Retinal pigment epithelial cell (primary cell): ENCODE measurements at regions not wholly inside any gene's neighbourhood (a gene's known extent, or its start where the extent isn't known, plus 50 kb on each side); places are given as distances from the start of the nearest gene placed in this dataset.
"Not testable (repeated sequence)": the region's sequence is repeated elsewhere in the genome, so short reads cannot be mapped to it uniquely, and the experiment has no call there.

Source experiments
- DNase-seq: peaks from one replicate; pipeline ENCODE4 v3.0.0-alpha.2; 2010; ENCODE audit warnings: low read depth
- H3K4me3 ChIP-seq: 2 replicates; pipeline ENCODE4 v1.5.1; 2011; ENCODE audit warnings: mild to moderate bottlenecking, low read length, control low read depth, moderate library complexity
- TF ChIP-seq, protein P1 (sequence below): conservative IDR thresholded peaks from 2 replicates; pipeline ENCODE4 v1.5.1; 2011; ENCODE audit warnings: low read depth, low read length, control low read depth, inconsistent platforms

DNA sequence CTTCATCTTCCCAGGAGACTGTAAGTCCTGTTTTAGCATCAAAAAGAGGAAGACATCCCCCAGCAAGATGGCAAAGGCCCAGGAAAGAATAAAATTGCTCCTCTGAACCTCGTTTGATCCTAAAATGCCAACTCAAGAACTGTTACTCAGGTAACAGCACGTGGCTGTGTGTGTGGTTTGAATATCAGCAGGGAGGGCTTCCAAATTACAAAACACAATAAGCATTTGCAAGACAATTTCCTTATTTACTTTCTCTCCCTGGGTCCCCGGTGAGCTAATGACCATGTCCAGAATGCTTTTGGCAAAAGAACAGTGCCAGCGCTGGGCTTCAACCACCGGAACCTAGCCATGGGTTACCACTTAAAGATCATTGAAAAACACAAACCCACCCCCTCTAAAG, 163.6 kb downstream of the C1D start:
- TF ChIP-seq, protein P1, sequence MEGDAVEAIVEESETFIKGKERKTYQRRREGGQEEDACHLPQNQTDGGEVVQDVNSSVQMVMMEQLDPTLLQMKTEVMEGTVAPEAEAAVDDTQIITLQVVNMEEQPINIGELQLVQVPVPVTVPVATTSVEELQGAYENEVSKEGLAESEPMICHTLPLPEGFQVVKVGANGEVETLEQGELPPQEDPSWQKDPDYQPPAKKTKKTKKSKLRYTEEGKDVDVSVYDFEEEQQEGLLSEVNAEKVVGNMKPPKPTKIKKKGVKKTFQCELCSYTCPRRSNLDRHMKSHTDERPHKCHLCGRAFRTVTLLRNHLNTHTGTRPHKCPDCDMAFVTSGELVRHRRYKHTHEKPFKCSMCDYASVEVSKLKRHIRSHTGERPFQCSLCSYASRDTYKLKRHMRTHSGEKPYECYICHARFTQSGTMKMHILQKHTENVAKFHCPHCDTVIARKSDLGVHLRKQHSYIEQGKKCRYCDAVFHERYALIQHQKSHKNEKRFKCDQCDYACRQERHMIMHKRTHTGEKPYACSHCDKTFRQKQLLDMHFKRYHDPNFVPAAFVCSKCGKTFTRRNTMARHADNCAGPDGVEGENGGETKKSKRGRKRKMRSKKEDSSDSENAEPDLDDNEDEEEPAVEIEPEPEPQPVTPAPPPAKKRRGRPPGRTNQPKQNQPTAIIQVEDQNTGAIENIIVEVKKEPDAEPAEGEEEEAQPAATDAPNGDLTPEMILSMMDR, result no peak
- no peak for DNase-seq
- no peak overlapping the region for H3K4me3 ChIP-seq

DNA sequence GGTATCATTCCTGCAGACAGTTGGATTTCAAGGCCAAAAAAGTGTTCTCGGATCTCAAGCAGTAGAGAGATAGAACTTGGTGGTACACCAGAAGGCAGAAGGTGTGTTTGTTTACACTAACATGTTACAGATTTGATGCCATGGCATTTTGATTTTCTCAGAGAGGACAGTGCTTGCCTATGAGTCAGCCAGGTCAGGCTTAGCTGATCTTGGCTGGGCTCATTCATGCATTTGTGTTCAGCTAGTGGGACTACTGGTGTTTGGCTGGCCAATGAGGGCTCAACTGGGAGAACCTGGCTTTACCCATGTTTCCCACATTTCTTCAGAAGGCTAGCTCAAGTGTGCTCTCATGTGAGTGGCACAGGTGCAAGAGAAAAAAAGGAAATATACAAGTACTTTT, 162.0 kb downstream of the C1D start:
- DNase-seq, result no peak
- no peak overlapping the region for H3K4me3 ChIP-seq
- TF ChIP-seq, protein P1, result no peak

DNA sequence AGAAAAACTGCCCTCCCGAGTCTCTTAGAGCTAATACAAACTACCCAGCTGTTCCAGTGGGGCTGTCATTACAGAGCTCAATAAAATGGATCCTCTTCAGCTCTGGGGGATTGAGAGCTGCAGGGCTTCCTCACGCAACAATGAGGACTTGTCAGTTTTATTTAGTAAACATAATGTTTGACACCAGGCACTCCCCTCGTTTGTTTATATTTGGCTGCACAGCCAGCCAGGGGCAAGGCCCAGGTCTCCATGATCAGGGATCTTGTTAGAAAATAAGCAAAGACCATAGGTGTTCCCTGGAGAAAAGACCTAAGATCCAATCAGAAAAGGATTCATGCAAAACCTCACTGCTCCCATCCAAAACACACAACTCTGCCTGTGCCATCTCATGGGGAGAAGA, 158.2 kb downstream of the C1D start:
- no peak overlapping the region for H3K4me3 ChIP-seq
- DNase-seq, result no peak
- TF ChIP-seq, protein P1, result no peak

DNA sequence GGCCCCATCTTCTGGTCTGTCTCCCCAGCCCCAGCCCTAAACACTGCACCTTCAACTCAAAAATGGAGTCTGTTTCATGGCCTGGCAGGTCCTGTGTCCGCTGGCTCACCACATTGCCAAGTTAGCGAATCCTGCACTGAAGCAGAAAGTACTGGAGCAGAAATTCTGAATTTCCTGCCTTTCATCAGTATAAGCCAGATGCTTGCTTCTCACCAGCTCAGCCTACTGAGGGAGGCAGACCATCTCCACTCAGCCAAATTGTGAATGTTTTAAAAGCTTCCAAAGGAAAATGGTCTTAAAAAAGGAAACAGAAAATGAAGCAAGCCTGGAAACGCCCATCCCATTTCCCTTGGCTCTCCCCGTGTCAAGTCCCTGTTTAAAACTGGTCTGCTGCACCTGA, 157.8 kb downstream of the C1D start:
- H3K4me3 ChIP-seq, result no peak overlapping the region
- TF ChIP-seq, protein P1, result no peak

DNA sequence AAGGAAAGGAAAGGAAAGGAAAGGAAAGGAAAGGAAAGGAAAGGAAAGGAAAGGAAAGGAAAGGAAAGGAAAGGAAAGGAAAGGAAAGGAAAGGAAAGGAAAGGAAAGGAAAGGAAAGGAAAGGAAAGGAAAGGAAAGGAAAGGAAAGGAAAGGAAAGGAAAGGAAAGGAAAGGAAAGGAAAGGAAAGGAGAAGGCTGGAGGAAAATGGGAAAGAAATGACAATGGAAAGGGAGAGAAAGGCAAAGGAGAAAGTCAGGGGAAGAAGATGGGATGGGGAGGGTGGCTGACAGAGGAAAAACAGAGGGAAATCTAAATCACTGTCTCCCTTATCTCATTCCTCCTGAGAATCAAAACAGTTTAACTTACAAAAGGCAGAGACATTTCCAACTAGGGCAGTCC, 156.3 kb downstream of the C1D start:
- not testable (repeated sequence) for H3K4me3 ChIP-seq, DNase-seq

More for the DNA sequence above, 157.8 kb downstream of the C1D start:
- DNase-seq, result no peak

DNA sequence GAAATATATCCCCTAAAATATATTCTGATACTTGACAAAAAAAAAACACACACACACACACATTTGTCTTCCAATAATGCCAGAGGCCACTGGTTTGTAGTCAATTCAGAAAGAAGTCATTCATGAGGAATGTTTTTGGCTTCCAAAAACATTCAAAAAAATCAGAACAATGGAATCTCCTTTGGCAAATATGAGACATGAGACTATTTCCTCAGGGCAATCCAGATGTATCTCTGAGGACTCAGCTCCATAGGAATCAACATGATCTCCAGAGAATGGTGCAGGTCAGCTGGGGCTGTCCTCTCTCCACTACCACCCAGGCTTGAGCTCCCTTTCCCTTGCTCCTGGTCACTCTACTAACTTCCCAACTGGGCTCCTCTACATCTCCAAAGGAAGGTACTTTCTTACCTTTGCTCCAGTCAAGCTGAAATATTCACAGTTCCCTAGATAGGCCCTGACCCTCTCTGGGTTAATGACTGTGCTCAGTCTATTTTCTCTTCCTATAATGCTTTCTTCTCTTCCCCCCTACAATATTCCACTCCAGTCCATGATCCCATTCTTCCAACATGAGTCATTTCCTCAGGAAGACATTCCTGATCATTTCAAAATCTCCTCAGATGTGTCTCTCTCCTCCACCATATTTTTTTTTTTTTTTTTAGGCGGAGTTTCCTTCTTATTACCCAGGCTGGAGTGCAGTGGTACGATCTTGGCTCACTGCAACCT, 145.3 kb downstream of the C1D start:
- peak; percentile 35 for DNase-seq
- TF ChIP-seq, protein P1, result no peak
- no peak overlapping the region for H3K4me3 ChIP-seq

DNA sequence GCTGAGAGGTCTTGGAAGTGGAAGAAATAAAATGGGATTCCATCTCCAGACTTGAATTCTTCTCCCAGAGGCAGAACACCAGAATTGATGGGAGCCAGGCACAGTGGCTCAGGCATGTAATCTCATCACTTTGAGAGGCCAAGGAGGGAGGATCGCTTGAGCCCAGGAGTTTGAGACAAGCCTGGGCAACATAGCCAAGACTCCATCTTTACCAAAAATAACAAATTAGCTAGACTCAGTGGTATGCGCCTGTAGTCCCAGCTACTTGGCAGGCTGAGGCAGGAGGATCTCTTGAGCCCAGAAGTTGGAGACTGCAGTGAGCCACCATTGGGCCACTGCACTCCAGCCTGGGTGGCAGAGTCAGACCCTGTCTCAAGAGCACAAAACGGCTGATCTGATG, 144.3 kb downstream of the C1D start:
- DNase-seq, result no peak
- no peak overlapping the region for H3K4me3 ChIP-seq
- TF ChIP-seq, protein P1, result no peak
